ENCODE measurements at regions not wholly inside any gene's neighbourhood (a gene's known extent, or its start where the extent isn't known, plus 50 kb on each side); places are given as distances from the start of the nearest gene placed in this dataset.

DNA sequence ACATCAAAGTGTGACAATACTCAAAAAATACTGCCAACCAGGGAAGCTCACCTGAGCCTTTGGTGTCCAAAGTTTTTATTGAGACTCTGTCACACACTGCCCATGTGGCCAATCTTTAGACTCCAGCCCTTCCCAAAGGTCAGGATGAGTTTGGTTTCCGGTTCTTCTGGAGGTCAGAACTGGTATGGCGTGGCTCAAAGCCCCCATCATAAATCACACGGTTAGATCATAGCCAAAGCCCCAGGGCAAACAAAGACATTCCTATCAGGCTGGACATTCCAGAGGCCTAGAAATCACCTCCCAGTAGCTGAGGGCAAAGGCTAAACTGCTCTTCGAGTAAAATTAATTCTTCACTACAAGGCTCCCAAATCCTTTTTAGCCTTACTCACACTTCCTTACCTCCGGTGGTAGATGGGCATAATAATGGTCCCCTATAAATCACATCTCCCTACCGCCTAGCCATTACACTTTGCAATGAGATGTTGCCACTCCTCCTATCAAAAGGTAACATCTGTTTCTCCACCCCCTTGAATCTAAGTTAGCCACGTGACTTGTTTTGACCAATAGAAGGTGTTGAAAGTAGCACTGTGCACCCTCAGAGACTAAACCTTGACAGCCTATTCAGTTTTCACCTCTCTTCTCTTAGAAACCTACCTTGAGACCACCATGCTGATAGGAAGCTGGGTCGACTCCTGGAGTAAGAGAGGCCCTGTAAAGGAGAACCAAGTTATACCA lies 137.8 kb upstream of the DUSP21 start (continued):
- TF ChIP-seq ZNF382 (CRISPR knock-in tag; IDR thresholded peaks at IDR 0.05; ENCODE audit: borderline replicate concordance), result no peak
- TF ChIP-seq ZNF577 (CRISPR knock-in tag; IDR thresholded peaks at IDR 0.05; ENCODE audit: borderline replicate concordance, low read depth), result no peak
- no peak for TF ChIP-seq MAFG (CRISPR knock-in tag; IDR thresholded peaks at IDR 0.05)
- TF ChIP-seq PRPF4 (IDR thresholded peaks at IDR 0.05; ENCODE audit: low read depth, low read length, poor library complexity, severe bottlenecking), result no peak
- no peak for TF ChIP-seq SP1 (IDR thresholded peaks at IDR 0.05)
- TF ChIP-seq SP1 (CRISPR knock-in tag; IDR thresholded peaks at IDR 0.05), result no peak
- TF ChIP-seq NFYB (CRISPR knock-in tag; IDR thresholded peaks at IDR 0.05), result no peak
- no peak for TF ChIP-seq ADNP (CRISPR knock-in tag; IDR thresholded peaks at IDR 0.05)
- no peak for TF ChIP-seq KLF16 (CRISPR knock-in tag; IDR thresholded peaks at IDR 0.05)
- no peak for TF ChIP-seq REL (CRISPR knock-in tag; conservative IDR thresholded peaks at IDR 0.05)
- TF ChIP-seq, protein P1, sequence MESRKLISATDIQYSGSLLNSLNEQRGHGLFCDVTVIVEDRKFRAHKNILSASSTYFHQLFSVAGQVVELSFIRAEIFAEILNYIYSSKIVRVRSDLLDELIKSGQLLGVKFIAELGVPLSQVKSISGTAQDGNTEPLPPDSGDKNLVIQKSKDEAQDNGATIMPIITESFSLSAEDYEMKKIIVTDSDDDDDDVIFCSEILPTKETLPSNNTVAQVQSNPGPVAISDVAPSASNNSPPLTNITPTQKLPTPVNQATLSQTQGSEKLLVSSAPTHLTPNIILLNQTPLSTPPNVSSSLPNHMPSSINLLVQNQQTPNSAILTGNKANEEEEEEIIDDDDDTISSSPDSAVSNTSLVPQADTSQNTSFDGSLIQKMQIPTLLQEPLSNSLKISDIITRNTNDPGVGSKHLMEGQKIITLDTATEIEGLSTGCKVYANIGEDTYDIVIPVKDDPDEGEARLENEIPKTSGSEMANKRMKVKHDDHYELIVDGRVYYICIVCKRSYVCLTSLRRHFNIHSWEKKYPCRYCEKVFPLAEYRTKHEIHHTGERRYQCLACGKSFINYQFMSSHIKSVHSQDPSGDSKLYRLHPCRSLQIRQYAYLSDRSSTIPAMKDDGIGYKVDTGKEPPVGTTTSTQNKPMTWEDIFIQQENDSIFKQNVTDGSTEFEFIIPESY (CRISPR knock-in tag; IDR thresholded peaks at IDR 0.05), result no peak
- TF ChIP-seq, protein P2, sequence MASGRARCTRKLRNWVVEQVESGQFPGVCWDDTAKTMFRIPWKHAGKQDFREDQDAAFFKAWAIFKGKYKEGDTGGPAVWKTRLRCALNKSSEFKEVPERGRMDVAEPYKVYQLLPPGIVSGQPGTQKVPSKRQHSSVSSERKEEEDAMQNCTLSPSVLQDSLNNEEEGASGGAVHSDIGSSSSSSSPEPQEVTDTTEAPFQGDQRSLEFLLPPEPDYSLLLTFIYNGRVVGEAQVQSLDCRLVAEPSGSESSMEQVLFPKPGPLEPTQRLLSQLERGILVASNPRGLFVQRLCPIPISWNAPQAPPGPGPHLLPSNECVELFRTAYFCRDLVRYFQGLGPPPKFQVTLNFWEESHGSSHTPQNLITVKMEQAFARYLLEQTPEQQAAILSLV (CRISPR knock-in tag; IDR thresholded peaks at IDR 0.05; ENCODE audit: borderline replicate concordance), result no peak
- TF ChIP-seq BHLHE40 (IDR thresholded peaks at IDR 0.05; ENCODE audit: low read length), result no peak
- TF ChIP-seq SYNCRIP (IDR thresholded peaks at IDR 0.05; ENCODE audit: insufficient read depth, low read depth, low read length), result no peak
- no peak for TF ChIP-seq MBNL3 (CRISPR knock-in tag; conservative IDR thresholded peaks at IDR 0.05)
- TF ChIP-seq ZNF333 (CRISPR knock-in tag; IDR thresholded peaks at IDR 0.05; ENCODE audit: borderline replicate concordance), result no peak
- no peak for TF ChIP-seq NCOA1 (CRISPR knock-in tag; IDR thresholded peaks at IDR 0.05)
- no peak for TF ChIP-seq ZNF850 (CRISPR knock-in tag; conservative IDR thresholded peaks at IDR 0.05)
- no peak for TF ChIP-seq PCBP1 (IDR thresholded peaks at IDR 0.05; ENCODE audit: borderline replicate concordance, low read depth, low read length)
- no peak for TF ChIP-seq ZSCAN30 (CRISPR knock-in tag; IDR thresholded peaks at IDR 0.05)
- TF ChIP-seq NR3C1 (CRISPR knock-in tag; IDR thresholded peaks at IDR 0.05), result no peak
- TF ChIP-seq ZBTB1 (CRISPR knock-in tag; IDR thresholded peaks at IDR 0.05; ENCODE audit: borderline replicate concordance), result no peak
- peak; percentile 83 for TF ChIP-seq TEAD3 (CRISPR knock-in tag; optimal IDR thresholded peaks at IDR 0.05; ENCODE audit: borderline replicate concordance)
- TF ChIP-seq, protein P3, sequence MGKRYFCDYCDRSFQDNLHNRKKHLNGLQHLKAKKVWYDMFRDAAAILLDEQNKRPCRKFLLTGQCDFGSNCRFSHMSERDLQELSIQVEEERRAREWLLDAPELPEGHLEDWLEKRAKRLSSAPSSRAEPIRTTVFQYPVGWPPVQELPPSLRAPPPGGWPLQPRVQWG (CRISPR knock-in tag; IDR thresholded peaks at IDR 0.05; ENCODE audit: borderline replicate concordance, low read depth), result no peak
- TF ChIP-seq SIX4 (CRISPR knock-in tag; IDR thresholded peaks at IDR 0.05), result no peak
- no peak for TF ChIP-seq ZSCAN12 (CRISPR knock-in tag; IDR thresholded peaks at IDR 0.05)
- TF ChIP-seq FOXK1 (CRISPR knock-in tag; IDR thresholded peaks at IDR 0.05; ENCODE audit: borderline replicate concordance, low read depth), result no peak
- TF ChIP-seq, protein P4, sequence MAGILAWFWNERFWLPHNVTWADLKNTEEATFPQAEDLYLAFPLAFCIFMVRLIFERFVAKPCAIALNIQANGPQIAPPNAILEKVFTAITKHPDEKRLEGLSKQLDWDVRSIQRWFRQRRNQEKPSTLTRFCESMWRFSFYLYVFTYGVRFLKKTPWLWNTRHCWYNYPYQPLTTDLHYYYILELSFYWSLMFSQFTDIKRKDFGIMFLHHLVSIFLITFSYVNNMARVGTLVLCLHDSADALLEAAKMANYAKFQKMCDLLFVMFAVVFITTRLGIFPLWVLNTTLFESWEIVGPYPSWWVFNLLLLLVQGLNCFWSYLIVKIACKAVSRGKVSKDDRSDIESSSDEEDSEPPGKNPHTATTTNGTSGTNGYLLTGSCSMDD (CRISPR knock-in tag; IDR thresholded peaks at IDR 0.05), result no peak

All from HepG2 (cell line).